ENCODE measurements at regions not wholly inside any gene's neighbourhood (a gene's known extent, or its start where the extent isn't known, plus 50 kb on each side); places are given as distances from the start of the nearest gene placed in this dataset.

GRCh38 chr19:28294395-28294794 is 918.6 kb downstream of the UQCRFS1 start:
- TF ChIP-seq, protein P1, sequence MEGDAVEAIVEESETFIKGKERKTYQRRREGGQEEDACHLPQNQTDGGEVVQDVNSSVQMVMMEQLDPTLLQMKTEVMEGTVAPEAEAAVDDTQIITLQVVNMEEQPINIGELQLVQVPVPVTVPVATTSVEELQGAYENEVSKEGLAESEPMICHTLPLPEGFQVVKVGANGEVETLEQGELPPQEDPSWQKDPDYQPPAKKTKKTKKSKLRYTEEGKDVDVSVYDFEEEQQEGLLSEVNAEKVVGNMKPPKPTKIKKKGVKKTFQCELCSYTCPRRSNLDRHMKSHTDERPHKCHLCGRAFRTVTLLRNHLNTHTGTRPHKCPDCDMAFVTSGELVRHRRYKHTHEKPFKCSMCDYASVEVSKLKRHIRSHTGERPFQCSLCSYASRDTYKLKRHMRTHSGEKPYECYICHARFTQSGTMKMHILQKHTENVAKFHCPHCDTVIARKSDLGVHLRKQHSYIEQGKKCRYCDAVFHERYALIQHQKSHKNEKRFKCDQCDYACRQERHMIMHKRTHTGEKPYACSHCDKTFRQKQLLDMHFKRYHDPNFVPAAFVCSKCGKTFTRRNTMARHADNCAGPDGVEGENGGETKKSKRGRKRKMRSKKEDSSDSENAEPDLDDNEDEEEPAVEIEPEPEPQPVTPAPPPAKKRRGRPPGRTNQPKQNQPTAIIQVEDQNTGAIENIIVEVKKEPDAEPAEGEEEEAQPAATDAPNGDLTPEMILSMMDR (IDR thresholded peaks at IDR 0.05; ENCODE audit: low read depth, low read length), result no peak
- peak; percentile 61 for DNase-seq (ENCODE audit: low read depth in 2 of 2)
- H3K4me3 ChIP-seq (replicated peaks in 1 of 2; ENCODE audit: low read depth in 2 of 2, low read length in 2 of 2), result no peak overlapping the region

GRCh38 chr19:28293685-28294084 is 919.3 kb downstream of the UQCRFS1 start:
- no peak for DNase-seq (ENCODE audit: low read depth in 2 of 2)
- TF ChIP-seq, protein P1 (IDR thresholded peaks at IDR 0.05; ENCODE audit: low read depth, low read length), result no peak
- H3K4me3 ChIP-seq (replicated peaks in 1 of 2; ENCODE audit: low read depth in 2 of 2, low read length in 2 of 2), result no peak overlapping the region

- TF ChIP-seq, protein P1 (IDR thresholded peaks at IDR 0.05; ENCODE audit: low read depth, low read length), result no peak
- DNase-seq (ENCODE audit: low read depth in 2 of 2), result no peak
Observed at GRCh38 chr19:28292822-28293500, 920.0 kb downstream of the UQCRFS1 start.

GRCh38 chr19:28291874-28292273 is 921.1 kb downstream of the UQCRFS1 start:
- H3K4me3 ChIP-seq (replicated peaks in 1 of 2; ENCODE audit: low read depth in 2 of 2, low read length in 2 of 2), result no peak overlapping the region
- no peak for DNase-seq (ENCODE audit: low read depth in 2 of 2)
- TF ChIP-seq, protein P1 (IDR thresholded peaks at IDR 0.05; ENCODE audit: low read depth, low read length), result no peak

More at GRCh38 chr19:28292822-28293500, 920.0 kb downstream of the UQCRFS1 start:
- no peak overlapping the region for H3K4me3 ChIP-seq (replicated peaks in 1 of 2; ENCODE audit: low read depth in 2 of 2, low read length in 2 of 2)

- H3K4me3 ChIP-seq (replicated peaks in 1 of 2; ENCODE audit: low read depth in 2 of 2, low read length in 2 of 2), result no peak overlapping the region
- DNase-seq (ENCODE audit: low read depth in 2 of 2), result no peak
- TF ChIP-seq, protein P1 (IDR thresholded peaks at IDR 0.05; ENCODE audit: low read depth, low read length), result no peak
Observed at GRCh38 chr19:28290963-28291657, 921.8 kb downstream of the UQCRFS1 start.

- peak; percentile 46 to 51 for DNase-seq (ENCODE audit: low read depth in 2 of 2)
- TF ChIP-seq, protein P1 (IDR thresholded peaks at IDR 0.05; ENCODE audit: low read depth, low read length), result no peak
- H3K4me3 ChIP-seq (replicated peaks in 1 of 2; ENCODE audit: low read depth in 2 of 2, low read length in 2 of 2), result no peak overlapping the region
Observed at GRCh38 chr19:28289295-28290063, 923.5 kb downstream of the UQCRFS1 start.

Data from cardiac fibroblast (primary cell).